ENCODE measurements at regions not wholly inside any gene's neighbourhood (a gene's known extent, or its start where the extent isn't known, plus 50 kb on each side); places are given as distances from the start of the nearest gene placed in this dataset.

DNA sequence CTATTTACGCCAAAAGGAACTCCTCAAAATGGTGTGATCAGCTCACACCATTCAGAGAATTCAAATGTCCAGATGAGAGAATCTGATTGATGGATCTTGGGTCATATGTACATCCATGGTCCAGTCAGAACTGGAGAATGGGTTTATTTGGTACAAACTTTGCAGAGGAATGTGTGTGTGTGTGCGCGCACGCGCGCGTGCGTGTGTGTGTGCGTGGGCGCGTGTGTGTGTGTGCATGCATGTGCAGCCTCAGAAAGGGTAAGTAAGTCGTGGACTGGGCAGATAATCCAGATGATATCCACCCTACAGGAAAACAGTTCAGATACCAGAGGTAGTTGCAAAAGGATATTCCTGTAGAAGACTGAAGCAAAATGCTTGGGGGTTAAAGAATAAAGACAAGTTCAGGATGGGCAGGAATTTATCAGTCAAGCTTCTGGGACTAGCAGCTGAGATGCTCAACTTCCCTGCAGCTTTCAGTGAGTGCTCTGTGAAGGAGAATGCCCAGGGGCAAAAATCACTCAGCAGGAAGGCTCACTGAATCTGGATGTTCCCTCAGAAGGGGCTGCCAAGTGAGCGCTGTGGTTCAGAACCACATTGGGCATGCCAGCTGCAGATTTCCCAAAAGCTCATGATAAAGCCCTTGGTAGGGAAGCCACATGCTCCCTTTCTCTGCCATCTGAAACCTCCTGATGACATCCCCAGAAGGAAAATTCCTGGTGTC is 440.5 kb upstream of the SGCD start:
- Mint-ChIP-seq H3K27me3 (ENCODE audit: unreplicated experiment) (no peaks in the 10 kb centered on the region), H3K9me3 (ENCODE audit: unreplicated experiment) (no peaks in the 10 kb centered on the region), H3K36me3 (ENCODE audit: unreplicated experiment) (no peaks in the 10 kb centered on the region), H3K4me3 (ENCODE audit: unreplicated experiment) (no peak overlapping the region), H3K27ac (ENCODE audit: unreplicated experiment) (no peak overlapping the region), H3K4me1 (ENCODE audit: low read depth, unreplicated experiment) (peaks cover 2% of the 10 kb centered on the region)
- no peak for DNase-seq
- TF ChIP-seq, protein P1, sequence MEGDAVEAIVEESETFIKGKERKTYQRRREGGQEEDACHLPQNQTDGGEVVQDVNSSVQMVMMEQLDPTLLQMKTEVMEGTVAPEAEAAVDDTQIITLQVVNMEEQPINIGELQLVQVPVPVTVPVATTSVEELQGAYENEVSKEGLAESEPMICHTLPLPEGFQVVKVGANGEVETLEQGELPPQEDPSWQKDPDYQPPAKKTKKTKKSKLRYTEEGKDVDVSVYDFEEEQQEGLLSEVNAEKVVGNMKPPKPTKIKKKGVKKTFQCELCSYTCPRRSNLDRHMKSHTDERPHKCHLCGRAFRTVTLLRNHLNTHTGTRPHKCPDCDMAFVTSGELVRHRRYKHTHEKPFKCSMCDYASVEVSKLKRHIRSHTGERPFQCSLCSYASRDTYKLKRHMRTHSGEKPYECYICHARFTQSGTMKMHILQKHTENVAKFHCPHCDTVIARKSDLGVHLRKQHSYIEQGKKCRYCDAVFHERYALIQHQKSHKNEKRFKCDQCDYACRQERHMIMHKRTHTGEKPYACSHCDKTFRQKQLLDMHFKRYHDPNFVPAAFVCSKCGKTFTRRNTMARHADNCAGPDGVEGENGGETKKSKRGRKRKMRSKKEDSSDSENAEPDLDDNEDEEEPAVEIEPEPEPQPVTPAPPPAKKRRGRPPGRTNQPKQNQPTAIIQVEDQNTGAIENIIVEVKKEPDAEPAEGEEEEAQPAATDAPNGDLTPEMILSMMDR (IDR thresholded peaks at IDR 0.05; ENCODE audit: partially characterized antibody, unreplicated experiment), result no peak

DNA sequence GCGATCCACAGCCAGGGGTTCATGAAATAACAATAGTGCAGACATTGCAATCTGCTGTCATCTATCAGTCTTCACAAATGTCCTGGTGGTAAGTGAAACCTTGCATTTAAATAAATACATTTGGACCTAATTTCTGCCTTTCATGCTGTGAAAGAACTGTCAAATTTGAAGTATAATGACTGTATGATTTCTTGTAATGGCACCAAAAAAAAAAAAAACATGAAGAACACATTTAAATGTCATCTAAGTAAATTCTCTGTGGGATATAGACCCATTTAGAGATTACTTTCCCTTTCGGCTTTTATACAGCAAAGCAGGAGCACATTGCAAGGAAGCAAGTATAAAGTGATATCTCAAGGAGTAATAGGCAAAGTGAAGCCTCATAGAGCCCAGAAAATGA is 431.5 kb upstream of the SGCD start:
- Mint-ChIP-seq H3K4me1 (ENCODE audit: low read depth, unreplicated experiment) (no peaks in the 10 kb centered on the region), H3K9me3 (ENCODE audit: unreplicated experiment) (no peaks in the 10 kb centered on the region), H3K4me3 (ENCODE audit: unreplicated experiment) (no peak overlapping the region), H3K27ac (ENCODE audit: unreplicated experiment) (no peak overlapping the region), H3K27me3 (ENCODE audit: unreplicated experiment) (no peaks in the 10 kb centered on the region), H3K36me3 (ENCODE audit: unreplicated experiment) (no peaks in the 10 kb centered on the region)
- TF ChIP-seq, protein P1 (IDR thresholded peaks at IDR 0.05; ENCODE audit: partially characterized antibody, unreplicated experiment), result no peak
- DNase-seq, result no peak

DNA sequence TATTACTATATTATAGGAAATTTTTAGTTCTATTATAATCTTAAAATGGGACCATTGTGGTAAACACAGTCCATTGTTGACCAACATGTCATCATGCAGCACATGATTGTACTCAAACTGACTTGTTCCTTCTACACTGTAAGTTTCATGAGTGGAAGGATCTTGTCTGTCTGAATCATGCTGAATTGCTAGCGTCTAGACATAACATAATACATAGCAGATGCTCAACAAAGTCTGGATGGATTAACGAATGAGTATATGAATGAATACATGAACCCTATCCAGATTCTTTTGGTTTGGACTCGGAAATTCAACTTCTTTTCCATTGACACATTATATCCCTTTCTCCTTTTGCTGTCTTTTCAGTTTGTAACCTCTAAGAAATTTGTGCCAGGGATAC is 429.2 kb upstream of the SGCD start:
- Mint-ChIP-seq H3K27ac (ENCODE audit: unreplicated experiment) (no peak overlapping the region), H3K36me3 (ENCODE audit: unreplicated experiment) (no peaks in the 10 kb centered on the region)
- TF ChIP-seq, protein P1 (IDR thresholded peaks at IDR 0.05; ENCODE audit: partially characterized antibody, unreplicated experiment), result no peak

DNA sequence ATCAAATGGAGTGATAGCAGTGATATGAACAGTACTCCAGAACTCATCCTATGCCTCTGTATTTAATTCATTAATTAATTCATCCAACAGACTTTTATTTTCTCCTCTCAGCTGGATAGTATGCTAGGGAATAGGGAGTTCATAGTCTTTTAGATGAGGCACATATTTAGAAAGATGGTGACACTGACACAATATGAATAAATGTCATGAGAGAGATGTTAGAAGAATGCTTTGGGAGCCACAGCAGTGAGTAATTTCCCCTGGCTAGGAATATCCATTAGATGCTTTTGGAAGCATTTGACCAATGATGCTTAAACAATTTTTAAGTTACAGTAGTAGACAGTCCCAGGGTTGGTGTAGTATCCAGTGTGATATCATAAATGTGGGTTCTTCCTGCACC is 428.7 kb upstream of the SGCD start:
- DNase-seq, result no peak
- Mint-ChIP-seq H3K9me3 (ENCODE audit: unreplicated experiment) (no peaks in the 10 kb centered on the region), H3K27me3 (ENCODE audit: unreplicated experiment) (no peaks in the 10 kb centered on the region), H3K4me3 (ENCODE audit: unreplicated experiment) (no peak overlapping the region), H3K36me3 (ENCODE audit: unreplicated experiment) (no peaks in the 10 kb centered on the region), H3K27ac (ENCODE audit: unreplicated experiment) (no peak overlapping the region), H3K4me1 (ENCODE audit: low read depth, unreplicated experiment) (no peaks in the 10 kb centered on the region)
- TF ChIP-seq, protein P1 (IDR thresholded peaks at IDR 0.05; ENCODE audit: partially characterized antibody, unreplicated experiment), result no peak

More for the DNA sequence above, 429.2 kb upstream of the SGCD start:
- H3K4me1 Mint-ChIP-seq (ENCODE audit: low read depth, unreplicated experiment), result no peaks in the 10 kb centered on the region
- no peak for DNase-seq
- H3K9me3 Mint-ChIP-seq (ENCODE audit: unreplicated experiment), result no peaks in the 10 kb centered on the region
- H3K27me3 Mint-ChIP-seq (ENCODE audit: unreplicated experiment), result no peaks in the 10 kb centered on the region
- H3K4me3 Mint-ChIP-seq (ENCODE audit: unreplicated experiment), result no peak overlapping the region

DNA sequence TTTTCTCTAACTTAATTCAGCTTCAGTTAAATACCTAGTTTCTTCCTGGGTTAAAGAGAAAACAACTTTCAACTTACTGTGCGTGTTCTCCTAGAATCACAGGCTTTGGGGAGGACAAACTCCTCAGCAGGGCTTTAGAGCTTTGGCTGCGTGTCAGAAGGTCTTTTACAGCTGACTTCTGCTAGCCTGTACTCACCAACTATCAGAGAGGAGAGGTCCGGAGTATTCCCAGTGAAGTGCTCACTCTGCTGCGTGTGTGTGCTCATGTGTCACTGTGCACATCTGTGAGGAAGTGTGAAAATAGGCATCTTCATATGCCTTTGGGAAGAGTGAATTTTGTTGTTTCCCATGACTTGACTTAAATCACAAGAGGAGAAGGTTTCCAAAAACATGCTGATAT is 423.2 kb upstream of the SGCD start:
- Mint-ChIP-seq H3K9me3 (ENCODE audit: unreplicated experiment) (no peaks in the 10 kb centered on the region), H3K4me1 (ENCODE audit: low read depth, unreplicated experiment) (no peaks in the 10 kb centered on the region), H3K27ac (ENCODE audit: unreplicated experiment) (no peak overlapping the region), H3K27me3 (ENCODE audit: unreplicated experiment) (peaks cover 3% of the 10 kb centered on the region), H3K36me3 (ENCODE audit: unreplicated experiment) (no peaks in the 10 kb centered on the region), H3K4me3 (ENCODE audit: unreplicated experiment) (no peak overlapping the region)
- TF ChIP-seq, protein P1 (IDR thresholded peaks at IDR 0.05; ENCODE audit: partially characterized antibody, unreplicated experiment), result no peak
- DNase-seq, result no peak
